ENCODE measurements at regions not wholly inside any gene's neighbourhood (a gene's known extent, or its start where the extent isn't known, plus 50 kb on each side); places are given as distances from the start of the nearest gene placed in this dataset.
A peak's percentile ranks its signal among the peaks of the same experiment; 100 is the strongest.

- TF ChIP-seq CTCF (IDR thresholded peaks at IDR 0.05) (peak in 1 of 4 experiments; percentile 28), POLR2AphosphoS5 (IDR thresholded peaks at IDR 0.05) (peak; percentile 50), POLR2A (IDR thresholded peaks at IDR 0.05) (no peak)
Measured at GRCh38 chr6:15907914-15908518, 220.9 kb upstream of the MYLIP start.

Data from prostate gland (tissue), 2 donors.